ENCODE measurements at regions not wholly inside any gene's neighbourhood (a gene's known extent, or its start where the extent isn't known, plus 50 kb on each side); places are given as distances from the start of the nearest gene placed in this dataset.

- TF ChIP-seq YEATS4 (CRISPR knock-in tag; IDR thresholded peaks at IDR 0.05; ENCODE audit: borderline replicate concordance) (0 out of 2 replicates have a peak, but pooled peaks have one; percentile 19), CERS6 (CRISPR knock-in tag; IDR thresholded peaks at IDR 0.05) (no peak), ZBTB14 (CRISPR knock-in tag; IDR thresholded peaks at IDR 0.05) (peak; percentile 68), SCMH1 (CRISPR knock-in tag; IDR thresholded peaks at IDR 0.05; ENCODE audit: borderline replicate concordance) (no peak), POLR2A (IDR thresholded peaks at IDR 0.05; ENCODE audit: insufficient read depth in 1 of 2, low read depth in 2 of 2, low read length in 2 of 2) (no peak), HMG20A (CRISPR knock-in tag; IDR thresholded peaks at IDR 0.05; ENCODE audit: borderline replicate concordance) (no peak), PHF8 (CRISPR knock-in tag; IDR thresholded peaks at IDR 0.05) (no peak), EHMT2 (IDR thresholded peaks at IDR 0.05; ENCODE audit: borderline replicate concordance, low read depth, low read length) (no peak), ZNF879 (CRISPR knock-in tag; IDR thresholded peaks at IDR 0.05) (no peak), FOSL2 (CRISPR knock-in tag; IDR thresholded peaks at IDR 0.05) (no peak), ZNF577 (CRISPR knock-in tag; IDR thresholded peaks at IDR 0.05; ENCODE audit: borderline replicate concordance, low read depth) (no peak), ZNF678 (CRISPR knock-in tag; IDR thresholded peaks at IDR 0.05) (no peak), ZNF784 (CRISPR knock-in tag; IDR thresholded peaks at IDR 0.05; ENCODE audit: borderline replicate concordance) (no peak), ZNF691 (CRISPR knock-in tag; IDR thresholded peaks at IDR 0.05; ENCODE audit: borderline replicate concordance, low read depth) (no peak), MED13 (CRISPR knock-in tag; IDR thresholded peaks at IDR 0.05) (no peak), GPN1 (CRISPR knock-in tag; IDR thresholded peaks at IDR 0.05; ENCODE audit: borderline replicate concordance) (no peak)
- TF ChIP-seq, protein P1, sequence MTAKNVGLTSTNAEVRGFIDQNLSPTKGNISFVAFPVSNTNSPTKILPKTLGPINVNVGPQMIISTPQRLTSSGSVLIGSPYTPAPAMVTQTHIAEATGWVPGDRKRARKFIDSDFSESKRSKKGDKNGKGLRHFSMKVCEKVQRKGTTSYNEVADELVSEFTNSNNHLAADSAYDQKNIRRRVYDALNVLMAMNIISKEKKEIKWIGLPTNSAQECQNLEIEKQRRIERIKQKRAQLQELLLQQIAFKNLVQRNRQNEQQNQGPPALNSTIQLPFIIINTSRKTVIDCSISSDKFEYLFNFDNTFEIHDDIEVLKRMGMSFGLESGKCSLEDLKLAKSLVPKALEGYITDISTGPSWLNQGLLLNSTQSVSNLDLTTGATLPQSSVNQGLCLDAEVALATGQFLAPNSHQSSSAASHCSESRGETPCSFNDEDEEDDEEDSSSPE (CRISPR knock-in tag; IDR thresholded peaks at IDR 0.05), result peak; percentile 42; the same call in 1 of the 2 replicates
- TF ChIP-seq, protein P2, sequence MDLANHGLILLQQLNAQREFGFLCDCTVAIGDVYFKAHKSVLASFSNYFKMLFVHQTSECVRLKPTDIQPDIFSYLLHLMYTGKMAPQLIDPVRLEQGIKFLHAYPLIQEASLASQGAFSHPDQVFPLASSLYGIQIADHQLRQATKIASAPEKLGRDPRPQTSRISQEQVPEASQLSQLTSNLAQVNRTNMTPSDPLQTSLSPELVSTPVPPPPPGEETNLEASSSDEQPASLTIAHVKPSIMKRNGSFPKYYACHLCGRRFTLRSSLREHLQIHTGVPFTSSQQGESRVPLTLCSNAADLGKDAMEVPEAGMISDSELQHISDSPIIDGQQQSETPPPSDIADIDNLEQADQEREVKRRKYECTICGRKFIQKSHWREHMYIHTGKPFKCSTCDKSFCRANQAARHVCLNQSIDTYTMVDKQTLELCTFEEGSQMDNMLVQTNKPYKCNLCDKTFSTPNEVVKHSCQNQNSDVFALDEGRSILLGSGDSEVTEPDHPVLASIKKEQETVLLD (CRISPR knock-in tag; IDR thresholded peaks at IDR 0.05; ENCODE audit: low read depth), result no peak
- TF ChIP-seq, protein P3, sequence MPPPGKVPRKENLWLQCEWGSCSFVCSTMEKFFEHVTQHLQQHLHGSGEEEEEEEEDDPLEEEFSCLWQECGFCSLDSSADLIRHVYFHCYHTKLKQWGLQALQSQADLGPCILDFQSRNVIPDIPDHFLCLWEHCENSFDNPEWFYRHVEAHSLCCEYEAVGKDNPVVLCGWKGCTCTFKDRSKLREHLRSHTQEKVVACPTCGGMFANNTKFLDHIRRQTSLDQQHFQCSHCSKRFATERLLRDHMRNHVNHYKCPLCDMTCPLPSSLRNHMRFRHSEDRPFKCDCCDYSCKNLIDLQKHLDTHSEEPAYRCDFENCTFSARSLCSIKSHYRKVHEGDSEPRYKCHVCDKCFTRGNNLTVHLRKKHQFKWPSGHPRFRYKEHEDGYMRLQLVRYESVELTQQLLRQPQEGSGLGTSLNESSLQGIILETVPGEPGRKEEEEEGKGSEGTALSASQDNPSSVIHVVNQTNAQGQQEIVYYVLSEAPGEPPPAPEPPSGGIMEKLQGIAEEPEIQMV (CRISPR knock-in tag; IDR thresholded peaks at IDR 0.05; ENCODE audit: low read depth), result no peak
- TF ChIP-seq, protein P4, sequence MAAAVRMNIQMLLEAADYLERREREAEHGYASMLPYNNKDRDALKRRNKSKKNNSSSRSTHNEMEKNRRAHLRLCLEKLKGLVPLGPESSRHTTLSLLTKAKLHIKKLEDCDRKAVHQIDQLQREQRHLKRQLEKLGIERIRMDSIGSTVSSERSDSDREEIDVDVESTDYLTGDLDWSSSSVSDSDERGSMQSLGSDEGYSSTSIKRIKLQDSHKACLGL (CRISPR knock-in tag; IDR thresholded peaks at IDR 0.05), result peak; percentile 33; the same call in 1 of the 2 replicates
Measured at GRCh38 chr22:48574776-48575617, 1252.7 kb downstream of the BRD1 start (continued).

Measured in HepG2 (cell line).